ENCODE measurements at regions not wholly inside any gene's neighbourhood (a gene's known extent, or its start where the extent isn't known, plus 50 kb on each side); places are given as distances from the start of the nearest gene placed in this dataset.

GRCh38 chr1:232445361-232446106 is 184.4 kb downstream of the SIPA1L2 start:
- DNase-seq (ENCODE audit: low spot score), result no peak

- no peak for DNase-seq (ENCODE audit: low spot score)
Observed at GRCh38 chr1:232443372-232443771, 186.6 kb downstream of the SIPA1L2 start.

GRCh38 chr1:232441036-232441411 is 188.9 kb downstream of the SIPA1L2 start:
- no peak for DNase-seq (ENCODE audit: low spot score)

- no peak for DNase-seq (ENCODE audit: low spot score)
Observed at GRCh38 chr1:232440325-232441035, 189.5 kb downstream of the SIPA1L2 start.

GRCh38 chr1:232439011-232439410 is 190.9 kb downstream of the SIPA1L2 start:
- no peak for DNase-seq (ENCODE audit: low spot score)

GRCh38 chr1:232438476-232438875 is 191.5 kb downstream of the SIPA1L2 start:
- DNase-seq (ENCODE audit: low spot score), result no peak

- DNase-seq (ENCODE audit: low spot score), result no peak
Observed at GRCh38 chr1:232437510-232437909, 192.4 kb downstream of the SIPA1L2 start.

- no peak for DNase-seq (ENCODE audit: low spot score)
Observed at GRCh38 chr1:232435729-232436128, 194.2 kb downstream of the SIPA1L2 start.

- DNase-seq (ENCODE audit: low spot score), result no peak
Observed at GRCh38 chr1:232432313-232432712, 197.6 kb downstream of the SIPA1L2 start.

- no peak for DNase-seq (ENCODE audit: low spot score)
Observed at GRCh38 chr1:232431748-232432147, 198.2 kb downstream of the SIPA1L2 start.

GRCh38 chr1:232431326-232431725 is 198.6 kb downstream of the SIPA1L2 start:
- no peak for DNase-seq (ENCODE audit: low spot score)

- no peak for DNase-seq (ENCODE audit: low spot score)
Observed at GRCh38 chr1:232430467-232430866, 199.5 kb downstream of the SIPA1L2 start.

- DNase-seq (ENCODE audit: low spot score), result no peak
Observed at GRCh38 chr1:232428786-232429530, 201.0 kb downstream of the SIPA1L2 start.

GRCh38 chr1:232428036-232428645 is 201.8 kb downstream of the SIPA1L2 start:
- DNase-seq (ENCODE audit: low spot score), result no peak

- no peak for DNase-seq (ENCODE audit: low spot score)
Observed at GRCh38 chr1:232426801-232427200, 203.1 kb downstream of the SIPA1L2 start.

GRCh38 chr1:232425421-232425820 is 204.5 kb downstream of the SIPA1L2 start:
- DNase-seq (ENCODE audit: low spot score), result no peak

GRCh38 chr1:232423591-232423990 is 206.3 kb downstream of the SIPA1L2 start:
- DNase-seq (ENCODE audit: low spot score), result no peak

GRCh38 chr1:232422898-232423297 is 207.0 kb downstream of the SIPA1L2 start:
- no peak for DNase-seq (ENCODE audit: low spot score)

- DNase-seq (ENCODE audit: low spot score), result no peak
Observed at GRCh38 chr1:232422098-232422497, 207.8 kb downstream of the SIPA1L2 start.

- no peak for DNase-seq (ENCODE audit: low spot score)
Observed at GRCh38 chr1:232421143-232421796, 208.7 kb downstream of the SIPA1L2 start.

- DNase-seq (ENCODE audit: low spot score), result no peak
Observed at GRCh38 chr1:232417636-232418248, 212.2 kb downstream of the SIPA1L2 start.
